Middle frontal gyrus (tissue), 1 donor: ENCODE measurements at regions not wholly inside any gene's neighbourhood (a gene's known extent, or its start where the extent isn't known, plus 50 kb on each side); places are given as distances from the start of the nearest gene placed in this dataset.
"Not testable (repeated sequence)": the region's sequence is repeated elsewhere in the genome, so short reads cannot be mapped to it uniquely, and the experiment has no call there.

Experiments used
- DNase-seq: peaks from one replicate; pipeline ENCODE4 v3.0.0-alpha.2; 2015; ENCODE audit warnings: low spot score; ENCODE audit errors: extremely low spot score

GRCh38 chr3:192024751-192025150 is 563.8 kb downstream of the PYDC2 start:
- DNase-seq, result no peak

GRCh38 chr3:192026661-192027060 is 565.7 kb downstream of the PYDC2 start:
- DNase-seq, result no peak

GRCh38 chr3:192031941-192032340 is 571.0 kb downstream of the PYDC2 start:
- no peak for DNase-seq

- DNase-seq, result no peak
These were observed 572.3 kb downstream of the PYDC2 start for GRCh38 chr3:192033246-192033645.

- DNase-seq, result no peak
These were observed 577.8 kb downstream of the PYDC2 start for GRCh38 chr3:192038726-192039125.

- DNase-seq, result no peak
These were observed 578.6 kb downstream of the PYDC2 start for GRCh38 chr3:192039593-192039992.

GRCh38 chr3:192040282-192041043 is 579.5 kb downstream of the PYDC2 start:
- no peak for DNase-seq

- no peak for DNase-seq
These were observed 581.2 kb downstream of the PYDC2 start for GRCh38 chr3:192042116-192042515.

- DNase-seq, result no peak
These were observed 593.9 kb downstream of the PYDC2 start for GRCh38 chr3:192054881-192055280.

- no peak for DNase-seq
These were observed 595.0 kb downstream of the PYDC2 start for GRCh38 chr3:192055946-192056345.

GRCh38 chr3:192057261-192057660 is 596.3 kb downstream of the PYDC2 start:
- no peak for DNase-seq

GRCh38 chr3:192060160-192060781 is 599.3 kb downstream of the PYDC2 start:
- DNase-seq, result no peak

GRCh38 chr3:192061426-192061825 is 600.5 kb downstream of the PYDC2 start:
- DNase-seq, result no peak

GRCh38 chr3:192062186-192062585 is 601.2 kb downstream of the PYDC2 start:
- no peak for DNase-seq

GRCh38 chr3:192063570-192063969 is 602.6 kb downstream of the PYDC2 start:
- DNase-seq, result no peak

GRCh38 chr3:192064959-192065358 is 604.0 kb downstream of the PYDC2 start:
- DNase-seq, result no peak

GRCh38 chr3:192066253-192066652 is 605.3 kb downstream of the PYDC2 start:
- DNase-seq, result not testable (repeated sequence)

GRCh38 chr3:192068464-192069254 is 607.7 kb downstream of the PYDC2 start:
- DNase-seq, result no peak

- no peak for DNase-seq
These were observed 617.0 kb downstream of the PYDC2 start for GRCh38 chr3:192077795-192078497.

GRCh38 chr3:192079098-192079497 is 618.1 kb downstream of the PYDC2 start:
- DNase-seq, result no peak

GRCh38 chr3:192080336-192080735 is 619.4 kb downstream of the PYDC2 start:
- no peak for DNase-seq
